Testis (tissue), 2 donors: ENCODE measurements at regions not wholly inside any gene's neighbourhood (a gene's known extent, or its start where the extent isn't known, plus 50 kb on each side); places are given as distances from the start of the nearest gene placed in this dataset.

Experiments used
- POLR2A ChIP-seq: fragments of 450-650 bp; IDR thresholded peaks from one replicate; pipeline ENCODE4 v1.6.1; 2017; ENCODE audit warnings: antibody characterized with exemption, mild to moderate bottlenecking, moderate library complexity
- TF ChIP-seq, protein P1 (sequence below), 3 experiments: fragments of 450-650 bp in 2 of 3; fragments of 200-600 bp in 1 of 3; sonication (generic) in 1 of 3; IDR thresholded peaks; one replicate each; pipeline ENCODE4 v1.5.1; 2016 to 2019; ENCODE audit warnings: antibody characterized with exemption in 3 of 3, mild to moderate bottlenecking in 2 of 3, moderate library complexity in 1 of 3

DNA sequence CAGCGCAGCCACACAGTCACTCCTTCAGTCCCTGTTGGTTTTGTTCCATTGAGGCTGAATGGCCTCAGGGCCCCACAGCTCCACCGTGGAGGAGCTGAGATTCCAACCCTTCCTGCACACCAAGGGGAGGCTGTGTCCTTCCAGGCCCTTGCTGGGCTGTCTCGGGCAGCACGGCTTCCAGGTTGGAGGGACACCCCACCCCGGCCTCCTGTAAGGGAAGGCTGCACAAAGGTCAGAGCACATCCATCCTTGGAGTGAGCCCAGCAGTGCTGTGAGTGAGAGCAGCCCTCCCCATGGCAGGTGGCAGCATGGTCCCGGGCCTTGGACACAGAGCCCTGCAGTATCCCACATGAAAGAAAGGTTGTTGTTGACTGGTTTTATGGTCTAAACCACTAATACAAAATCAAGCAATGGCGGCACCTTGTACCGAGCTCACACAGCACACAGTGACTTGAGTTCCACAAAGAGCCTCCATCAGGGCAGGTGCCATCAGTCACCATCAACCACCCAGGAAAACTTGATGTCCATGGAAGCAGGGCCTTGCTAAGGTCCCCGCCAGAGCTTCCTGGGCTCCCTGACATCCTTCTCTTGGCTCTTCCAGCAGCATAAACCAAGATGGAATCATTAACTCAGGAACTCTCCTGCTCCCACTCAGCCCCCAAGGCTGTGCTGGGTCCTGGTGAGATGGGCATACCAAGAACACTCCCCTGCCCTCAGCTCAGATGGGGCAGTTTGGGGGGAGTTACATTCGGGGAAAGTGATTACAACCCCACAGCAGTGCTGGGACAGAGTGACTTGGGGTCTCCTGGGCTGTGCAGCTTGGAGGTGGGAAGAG, 1500.4 kb downstream of the TBC1D22A start:
- TF ChIP-seq, protein P1, sequence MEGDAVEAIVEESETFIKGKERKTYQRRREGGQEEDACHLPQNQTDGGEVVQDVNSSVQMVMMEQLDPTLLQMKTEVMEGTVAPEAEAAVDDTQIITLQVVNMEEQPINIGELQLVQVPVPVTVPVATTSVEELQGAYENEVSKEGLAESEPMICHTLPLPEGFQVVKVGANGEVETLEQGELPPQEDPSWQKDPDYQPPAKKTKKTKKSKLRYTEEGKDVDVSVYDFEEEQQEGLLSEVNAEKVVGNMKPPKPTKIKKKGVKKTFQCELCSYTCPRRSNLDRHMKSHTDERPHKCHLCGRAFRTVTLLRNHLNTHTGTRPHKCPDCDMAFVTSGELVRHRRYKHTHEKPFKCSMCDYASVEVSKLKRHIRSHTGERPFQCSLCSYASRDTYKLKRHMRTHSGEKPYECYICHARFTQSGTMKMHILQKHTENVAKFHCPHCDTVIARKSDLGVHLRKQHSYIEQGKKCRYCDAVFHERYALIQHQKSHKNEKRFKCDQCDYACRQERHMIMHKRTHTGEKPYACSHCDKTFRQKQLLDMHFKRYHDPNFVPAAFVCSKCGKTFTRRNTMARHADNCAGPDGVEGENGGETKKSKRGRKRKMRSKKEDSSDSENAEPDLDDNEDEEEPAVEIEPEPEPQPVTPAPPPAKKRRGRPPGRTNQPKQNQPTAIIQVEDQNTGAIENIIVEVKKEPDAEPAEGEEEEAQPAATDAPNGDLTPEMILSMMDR (IDR thresholded peaks at IDR 0.05) = no peak
- TF ChIP-seq POLR2A = no peak
